GM20431 (cell line): ENCODE measurements at regions not wholly inside any gene's neighbourhood (a gene's known extent, or its start where the extent isn't known, plus 50 kb on each side); places are given as distances from the start of the nearest gene placed in this dataset.
"Not testable (repeated sequence)": the region's sequence is repeated elsewhere in the genome, so short reads cannot be mapped to it uniquely, and the experiment has no call there.

Experiments
- in situ Hi-C: fragments of 300-500 bp; cut with MseI, MboI; formaldehyde crosslinking; loops from one replicate; pipeline ENCODE4 v1.15.0; 2020; ENCODE audit warnings: low sequenced_read_pairs; ENCODE audit not compliant: unreplicated experiment

GRCh38 chr10:2899246-2899951, 167.9 kb upstream of the PFKP start:
- in situ Hi-C loops: no loop called here

GRCh38 chr10:2898509-2898860, 168.9 kb upstream of the PFKP start:
- in situ Hi-C loops: no loop called here

- in situ Hi-C loops: no loop called here
These were observed 169.5 kb upstream of the PFKP start for GRCh38 chr10:2897619-2898508.

- in situ Hi-C loops: not testable (repeated sequence)
These were observed 171.0 kb upstream of the PFKP start for GRCh38 chr10:2896334-2896733.

GRCh38 chr10:2895594-2896196, 171.7 kb upstream of the PFKP start:
- in situ Hi-C loops: no loop called here

- in situ Hi-C loops: no loop called here
These were observed 173.4 kb upstream of the PFKP start for GRCh38 chr10:2893991-2894390.

- in situ Hi-C loops: no loop called here
These were observed 174.0 kb upstream of the PFKP start for GRCh38 chr10:2893158-2893845.

GRCh38 chr10:2891770-2892124, 175.6 kb upstream of the PFKP start:
- in situ Hi-C loops: no loop called here

GRCh38 chr10:2891073-2891769, 176.1 kb upstream of the PFKP start:
- in situ Hi-C loops: no loop called here

- in situ Hi-C loops: no loop called here
These were observed 177.3 kb upstream of the PFKP start for GRCh38 chr10:2890093-2890492.

GRCh38 chr10:2888403-2889004, 178.8 kb upstream of the PFKP start:
- in situ Hi-C loops: no loop called here

- in situ Hi-C loops: no loop called here
These were observed 179.8 kb upstream of the PFKP start for GRCh38 chr10:2887391-2888070.

GRCh38 chr10:2886662-2887061, 180.7 kb upstream of the PFKP start:
- in situ Hi-C loops: no loop called here

GRCh38 chr10:2885288-2886278, 181.8 kb upstream of the PFKP start:
- in situ Hi-C loops: no loop called here

GRCh38 chr10:2883983-2884540, 183.3 kb upstream of the PFKP start:
- in situ Hi-C loops: not testable (repeated sequence)

GRCh38 chr10:2883238-2883637, 184.1 kb upstream of the PFKP start:
- in situ Hi-C loops: no loop called here

- in situ Hi-C loops: no loop called here
These were observed 184.7 kb upstream of the PFKP start for GRCh38 chr10:2882628-2883027.
